GM12872 (cell line): ENCODE measurements at regions not wholly inside any gene's neighbourhood (a gene's known extent, or its start where the extent isn't known, plus 50 kb on each side); places are given as distances from the start of the nearest gene placed in this dataset.

Experiments used
- TF ChIP-seq, protein P1 (sequence below): IDR thresholded peaks from 3 replicates; pipeline ENCODE4 v1.5.1; 2011; ENCODE audit warnings: low read depth, mild to moderate bottlenecking, low read length, moderate library complexity; ENCODE audit not compliant: insufficient read depth

DNA sequence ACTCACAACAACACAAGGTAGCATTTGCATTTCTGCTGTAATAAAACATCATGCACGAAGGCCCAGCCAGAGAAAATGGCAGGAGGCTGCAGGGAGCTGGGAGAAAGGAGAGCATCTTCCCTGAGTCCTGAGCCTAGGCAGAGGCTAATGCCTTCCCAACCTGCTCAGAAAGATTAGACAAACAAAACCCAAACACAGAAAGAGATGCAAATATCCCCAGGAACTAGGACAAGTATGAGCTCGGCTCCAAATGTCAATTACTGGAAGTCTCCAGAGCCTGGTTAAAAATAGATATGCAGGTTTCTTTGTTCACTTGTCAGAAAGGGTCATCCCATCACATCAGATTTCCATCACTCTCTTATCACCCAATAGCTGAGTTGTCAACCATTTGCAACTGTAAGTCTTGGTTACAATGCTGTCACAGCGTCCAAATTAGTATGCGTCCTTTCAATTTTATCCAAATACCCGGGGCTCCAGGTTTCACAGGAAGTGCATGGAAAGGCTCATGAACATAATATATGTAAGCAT is 316.5 kb upstream of the CELF2 start:
- TF ChIP-seq, protein P1, sequence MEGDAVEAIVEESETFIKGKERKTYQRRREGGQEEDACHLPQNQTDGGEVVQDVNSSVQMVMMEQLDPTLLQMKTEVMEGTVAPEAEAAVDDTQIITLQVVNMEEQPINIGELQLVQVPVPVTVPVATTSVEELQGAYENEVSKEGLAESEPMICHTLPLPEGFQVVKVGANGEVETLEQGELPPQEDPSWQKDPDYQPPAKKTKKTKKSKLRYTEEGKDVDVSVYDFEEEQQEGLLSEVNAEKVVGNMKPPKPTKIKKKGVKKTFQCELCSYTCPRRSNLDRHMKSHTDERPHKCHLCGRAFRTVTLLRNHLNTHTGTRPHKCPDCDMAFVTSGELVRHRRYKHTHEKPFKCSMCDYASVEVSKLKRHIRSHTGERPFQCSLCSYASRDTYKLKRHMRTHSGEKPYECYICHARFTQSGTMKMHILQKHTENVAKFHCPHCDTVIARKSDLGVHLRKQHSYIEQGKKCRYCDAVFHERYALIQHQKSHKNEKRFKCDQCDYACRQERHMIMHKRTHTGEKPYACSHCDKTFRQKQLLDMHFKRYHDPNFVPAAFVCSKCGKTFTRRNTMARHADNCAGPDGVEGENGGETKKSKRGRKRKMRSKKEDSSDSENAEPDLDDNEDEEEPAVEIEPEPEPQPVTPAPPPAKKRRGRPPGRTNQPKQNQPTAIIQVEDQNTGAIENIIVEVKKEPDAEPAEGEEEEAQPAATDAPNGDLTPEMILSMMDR: no peak

DNA sequence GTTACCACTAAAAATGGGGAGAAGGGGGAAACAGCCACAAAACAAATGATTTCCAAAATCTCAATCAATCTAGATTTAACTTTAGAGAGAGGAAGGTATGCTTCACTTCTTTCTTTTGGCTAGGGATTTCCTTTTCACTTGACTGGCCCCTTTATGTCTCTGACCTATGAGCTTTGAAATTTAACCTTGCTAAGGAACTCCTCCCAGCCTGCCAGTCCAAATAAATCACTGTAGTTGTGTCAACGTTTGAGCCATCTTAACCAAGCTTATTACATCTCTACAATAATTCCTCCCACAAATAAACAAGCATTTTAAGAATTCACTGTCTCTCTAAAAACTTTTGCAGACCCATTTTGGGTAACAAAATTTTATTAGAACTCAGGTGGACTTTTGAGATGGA is 315.5 kb upstream of the CELF2 start:
- TF ChIP-seq, protein P1: no peak

DNA sequence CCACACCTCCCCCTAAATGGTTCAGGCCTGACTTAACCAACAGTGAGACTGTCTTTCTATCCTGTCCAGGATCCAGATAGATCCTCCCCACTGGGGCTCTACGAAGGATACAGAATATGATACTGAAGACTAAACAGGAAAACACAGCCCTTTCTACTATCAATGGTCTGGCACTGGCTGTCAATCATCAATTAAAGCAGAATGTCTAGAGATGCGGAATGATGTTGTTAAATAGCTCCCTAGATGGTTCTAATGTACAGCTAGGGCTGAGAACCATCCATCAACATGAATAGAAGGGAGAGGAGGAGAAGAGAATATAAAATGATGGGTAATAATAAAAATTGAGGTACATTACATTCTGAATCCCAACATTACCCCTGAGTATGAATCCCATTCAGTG is 314.3 kb upstream of the CELF2 start:
- TF ChIP-seq, protein P1: no peak

DNA sequence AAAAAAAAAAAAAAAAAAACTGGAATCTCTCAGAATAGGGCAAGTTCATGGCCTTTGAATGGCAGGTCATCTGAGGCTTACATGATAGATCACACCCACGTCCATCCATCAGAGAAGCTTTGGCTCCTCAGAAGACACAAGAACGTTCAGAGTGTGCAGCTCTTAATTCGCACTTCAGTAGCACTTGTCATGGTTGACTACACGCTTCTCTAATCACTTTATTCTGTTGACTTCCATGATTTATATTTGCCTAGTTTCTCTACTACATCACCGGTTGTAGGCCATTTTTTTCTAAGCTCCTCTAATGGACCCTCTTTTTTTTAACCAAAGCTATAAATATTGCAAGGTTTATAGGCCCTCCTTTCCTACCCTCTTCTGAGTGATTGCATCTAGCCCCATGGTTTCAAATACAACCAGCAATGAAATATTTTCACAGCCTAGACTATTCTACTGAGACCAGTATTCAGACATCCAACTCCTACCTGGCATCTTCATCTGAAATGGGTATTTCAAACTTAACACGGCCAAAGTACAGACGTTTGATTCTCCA is 305.4 kb upstream of the CELF2 start:
- TF ChIP-seq, protein P1: no peak

DNA sequence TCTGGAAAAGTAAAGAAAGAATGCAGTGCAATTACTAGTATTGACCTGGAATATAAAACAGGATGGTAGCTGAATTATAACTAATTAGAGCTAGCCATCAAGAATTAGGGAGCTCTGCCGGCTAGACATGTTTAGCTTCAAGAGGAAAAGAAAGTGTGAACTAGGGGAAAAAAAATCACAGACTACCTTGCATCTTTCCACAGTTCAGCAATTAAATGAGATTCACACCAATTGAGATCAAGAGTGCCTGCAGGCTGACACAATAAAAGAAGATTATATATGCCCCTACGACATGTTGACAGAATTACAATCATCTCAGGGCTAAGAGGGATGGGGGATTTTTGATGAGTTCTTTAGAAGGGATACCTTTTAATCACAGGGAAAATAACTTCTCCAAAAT is 303.3 kb upstream of the CELF2 start:
- TF ChIP-seq, protein P1: no peak

DNA sequence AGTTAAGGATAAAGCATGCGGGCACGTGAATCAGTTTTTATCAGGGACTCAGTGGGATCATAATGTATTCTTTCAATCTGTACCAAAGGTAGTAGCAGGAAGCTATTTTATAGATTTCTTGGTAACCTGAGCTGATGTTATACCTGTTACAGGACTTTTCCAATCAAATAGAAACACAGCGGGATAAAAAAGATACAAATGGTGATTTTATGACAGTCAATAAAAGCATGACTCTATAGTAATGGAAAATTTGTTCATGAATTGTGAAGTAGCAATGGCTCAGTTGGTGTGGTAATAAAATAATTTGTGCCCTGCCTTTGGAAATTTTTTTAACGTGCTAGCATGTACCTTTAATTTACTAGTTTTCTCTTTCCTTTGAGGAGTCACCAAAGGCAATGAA is 300.7 kb upstream of the CELF2 start:
- TF ChIP-seq, protein P1: no peak

DNA sequence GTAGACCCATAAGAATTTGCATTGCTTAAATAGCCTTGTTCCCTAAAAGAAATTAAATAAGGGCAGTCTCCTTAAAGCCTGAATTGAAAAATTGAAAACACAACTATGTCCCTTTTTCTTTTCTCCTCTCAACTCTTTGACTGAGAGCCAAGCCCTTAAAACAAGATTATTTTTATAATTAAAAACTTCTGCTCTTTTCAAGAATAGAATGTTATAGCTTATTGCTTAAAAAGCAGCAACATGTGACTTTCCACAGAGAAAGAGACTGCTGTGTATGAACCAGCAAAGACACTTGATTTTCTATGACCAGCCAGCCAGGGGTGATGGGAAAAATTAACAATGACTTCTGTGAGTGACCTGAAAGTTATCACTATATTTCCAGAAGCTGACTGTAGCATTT is 295.2 kb upstream of the CELF2 start:
- TF ChIP-seq, protein P1: no peak
